GM10266 (cell line): ENCODE measurements at regions not wholly inside any gene's neighbourhood (a gene's known extent, or its start where the extent isn't known, plus 50 kb on each side); places are given as distances from the start of the nearest gene placed in this dataset.
A peak's percentile ranks its signal among the peaks of the same experiment; 100 is the strongest.

Source experiments
- DNase-seq: peaks from one replicate; pipeline ENCODE4 v3.0.0; 2012; ENCODE audit errors: extremely low spot score
- TF ChIP-seq, protein P1 (sequence below): IDR thresholded peaks from 2 replicates; pipeline ENCODE4 v1.5.1; 2012; ENCODE audit warnings: mild to moderate bottlenecking, low read depth; ENCODE audit not compliant: control insufficient read depth, insufficient read depth; ENCODE audit errors: missing control alignments

DNA sequence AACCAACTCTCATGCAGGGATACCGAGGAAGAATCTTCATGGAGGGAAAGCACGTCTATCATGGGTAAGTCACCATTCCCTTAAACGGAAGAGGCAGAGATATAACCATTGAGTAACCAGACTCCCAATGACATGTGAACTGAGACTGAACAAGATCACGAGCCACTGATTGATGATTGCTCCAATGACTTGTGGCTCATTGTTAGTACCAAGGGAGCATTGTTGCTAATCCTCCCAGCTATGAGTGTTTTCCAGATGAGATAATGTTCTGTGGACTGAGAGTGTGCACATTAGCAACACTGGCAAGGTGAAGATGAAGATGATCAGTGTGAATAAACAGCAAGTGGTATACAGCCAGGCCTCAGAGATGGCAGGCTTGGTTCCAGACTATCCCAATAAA lies 219.2 kb upstream of the MAP3K1 start:
- no peak for DNase-seq
- TF ChIP-seq, protein P1, sequence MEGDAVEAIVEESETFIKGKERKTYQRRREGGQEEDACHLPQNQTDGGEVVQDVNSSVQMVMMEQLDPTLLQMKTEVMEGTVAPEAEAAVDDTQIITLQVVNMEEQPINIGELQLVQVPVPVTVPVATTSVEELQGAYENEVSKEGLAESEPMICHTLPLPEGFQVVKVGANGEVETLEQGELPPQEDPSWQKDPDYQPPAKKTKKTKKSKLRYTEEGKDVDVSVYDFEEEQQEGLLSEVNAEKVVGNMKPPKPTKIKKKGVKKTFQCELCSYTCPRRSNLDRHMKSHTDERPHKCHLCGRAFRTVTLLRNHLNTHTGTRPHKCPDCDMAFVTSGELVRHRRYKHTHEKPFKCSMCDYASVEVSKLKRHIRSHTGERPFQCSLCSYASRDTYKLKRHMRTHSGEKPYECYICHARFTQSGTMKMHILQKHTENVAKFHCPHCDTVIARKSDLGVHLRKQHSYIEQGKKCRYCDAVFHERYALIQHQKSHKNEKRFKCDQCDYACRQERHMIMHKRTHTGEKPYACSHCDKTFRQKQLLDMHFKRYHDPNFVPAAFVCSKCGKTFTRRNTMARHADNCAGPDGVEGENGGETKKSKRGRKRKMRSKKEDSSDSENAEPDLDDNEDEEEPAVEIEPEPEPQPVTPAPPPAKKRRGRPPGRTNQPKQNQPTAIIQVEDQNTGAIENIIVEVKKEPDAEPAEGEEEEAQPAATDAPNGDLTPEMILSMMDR: no peak

DNA sequence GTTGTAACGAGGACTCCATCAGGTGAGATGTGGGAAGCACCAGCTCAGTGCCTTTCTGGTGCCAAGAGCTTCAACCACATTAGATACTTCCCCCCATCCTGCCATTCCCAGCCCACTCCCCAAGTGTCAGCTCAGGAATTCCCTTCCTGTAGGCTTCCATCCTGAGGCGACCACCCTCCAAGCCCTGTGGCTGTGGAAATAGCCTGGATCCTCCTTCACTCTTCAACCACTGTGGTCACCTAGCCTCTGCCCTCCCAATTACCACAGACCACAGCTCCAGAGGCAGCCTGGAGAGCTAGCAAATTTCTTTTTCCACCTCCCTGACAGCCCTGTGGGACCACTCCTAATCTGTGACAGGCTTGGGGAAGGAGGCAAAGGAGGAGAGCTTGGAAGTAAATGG lies 219.8 kb upstream of the MAP3K1 start:
- no peak for DNase-seq

DNA sequence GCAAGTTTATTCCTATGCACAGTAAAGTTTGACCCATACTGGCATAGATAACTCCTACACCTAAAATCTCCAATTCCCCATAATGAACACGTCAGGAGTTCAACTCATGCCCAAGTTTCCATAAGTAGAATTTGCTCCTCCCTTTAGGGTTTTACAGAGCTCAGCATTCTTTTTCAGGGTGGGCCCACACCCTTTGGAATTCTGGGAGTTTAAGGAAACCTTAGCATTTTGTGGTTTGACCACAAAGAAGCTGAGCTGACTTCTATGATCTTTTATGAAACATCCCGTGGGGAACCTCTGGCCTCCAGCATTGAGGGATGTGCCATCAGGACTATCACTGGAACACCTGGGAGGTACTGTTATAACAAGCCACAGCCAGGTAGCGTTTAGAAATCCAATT lies 220.6 kb upstream of the MAP3K1 start:
- no peak for DNase-seq
- TF ChIP-seq, protein P1: no peak

More for the DNA sequence above, 219.8 kb upstream of the MAP3K1 start:
- TF ChIP-seq, protein P1: no peak

DNA sequence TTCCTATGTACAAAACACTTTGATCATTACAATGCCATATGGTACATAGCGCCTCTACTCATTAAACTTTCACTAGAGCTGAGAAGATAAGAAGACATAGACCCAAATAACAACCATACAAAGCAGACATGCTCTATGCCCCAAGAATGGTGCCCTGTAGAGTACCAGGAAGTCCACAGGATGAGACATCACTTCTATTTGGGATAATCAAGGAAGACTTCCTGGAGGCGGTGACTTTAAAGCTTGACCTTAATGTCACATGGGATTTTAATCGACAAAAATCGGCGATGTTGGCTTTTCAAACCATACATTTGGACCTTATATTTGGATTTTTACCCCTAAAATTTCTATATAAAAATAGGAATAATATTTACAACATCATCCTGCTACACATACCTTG lies 224.3 kb upstream of the MAP3K1 start:
- no peak for DNase-seq
- TF ChIP-seq, protein P1: no peak

DNA sequence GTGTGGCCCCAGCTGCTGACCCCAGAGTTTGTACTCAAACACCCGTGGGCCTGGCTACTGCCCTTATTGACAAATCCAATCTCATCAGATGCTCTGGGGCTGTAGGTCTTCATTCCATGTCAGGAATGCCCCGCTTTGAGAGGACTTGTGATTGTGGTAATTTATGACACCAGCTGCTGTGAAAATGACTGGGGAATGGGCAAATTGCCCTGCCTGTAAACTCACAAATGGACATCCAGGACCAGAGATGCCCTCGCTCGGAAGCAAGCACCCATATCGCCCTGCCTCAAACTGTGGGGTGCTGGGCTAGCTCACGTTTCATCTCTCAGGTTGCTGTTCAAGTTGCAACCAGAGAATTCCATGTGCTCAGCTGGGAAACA lies 225.9 kb upstream of the MAP3K1 start:
- no peak for DNase-seq
- TF ChIP-seq, protein P1: no peak

DNA sequence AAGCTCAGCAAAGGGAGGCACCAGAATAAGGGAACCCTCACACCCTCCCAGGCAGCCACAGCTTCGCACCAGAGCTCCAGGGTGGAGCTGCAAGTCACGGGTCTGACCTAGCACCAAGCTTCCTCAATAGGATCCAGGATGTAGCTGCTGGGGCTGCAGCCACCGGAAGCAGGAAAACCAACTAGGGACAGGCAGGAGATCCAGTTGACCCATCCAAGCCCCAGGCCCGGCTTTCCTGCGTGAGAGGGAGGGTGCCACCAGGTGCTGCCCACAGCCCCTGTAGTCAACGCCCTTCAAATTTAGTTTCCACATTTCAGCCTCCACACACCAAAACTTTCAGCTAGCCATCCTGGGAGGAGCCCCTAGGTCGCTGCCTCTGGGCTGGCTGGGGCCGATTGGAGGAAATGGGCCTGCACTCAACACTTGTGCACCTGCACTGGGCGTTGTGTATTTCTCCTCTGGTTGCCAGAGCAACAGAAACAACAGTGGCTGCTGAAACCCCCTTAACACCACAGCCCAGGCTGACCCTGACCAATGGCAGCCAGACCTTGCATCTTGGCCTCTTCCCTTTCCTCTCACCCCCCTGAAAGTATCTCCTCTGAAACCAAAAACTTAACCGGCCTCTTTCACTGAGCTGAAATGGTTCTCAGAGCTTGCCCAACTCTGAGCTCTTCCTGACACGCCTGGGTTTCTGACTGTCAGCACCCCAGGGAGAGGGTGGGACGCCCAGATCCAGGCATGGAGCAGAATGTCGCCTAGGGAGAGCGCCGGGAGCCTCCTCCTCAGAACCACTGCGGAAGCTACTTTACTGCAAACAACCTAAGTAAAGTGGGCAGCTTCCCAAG lies 226.5 kb upstream of the MAP3K1 start:
- TF ChIP-seq, protein P1: no peak
- peak; percentile 79 for DNase-seq

DNA sequence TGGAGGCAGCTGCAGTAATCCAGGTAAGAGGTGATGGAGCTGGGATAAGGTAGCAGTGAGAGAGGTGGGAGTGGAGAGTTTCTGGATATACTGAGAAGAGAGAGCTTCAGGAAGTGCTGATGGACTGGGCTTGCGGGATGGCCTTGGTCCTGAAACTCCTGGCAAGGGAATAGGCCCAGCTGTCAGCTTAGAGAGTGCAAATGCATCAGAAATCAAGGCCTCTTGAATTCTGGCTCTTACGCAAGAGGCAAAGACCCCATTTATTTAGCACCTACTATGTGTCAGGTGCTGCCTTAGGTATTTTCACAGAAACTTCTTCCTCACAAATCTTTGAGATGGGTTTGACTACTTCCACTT lies 227.2 kb upstream of the MAP3K1 start:
- TF ChIP-seq, protein P1: no peak
- DNase-seq: no peak
